ENCODE measurements at regions not wholly inside any gene's neighbourhood (a gene's known extent, or its start where the extent isn't known, plus 50 kb on each side); places are given as distances from the start of the nearest gene placed in this dataset.

- H3K27ac ChIP-seq, result no peak overlapping the region
- no peaks in the 10 kb centered on the region for H3K27me3 ChIP-seq
- H3K4me3 ChIP-seq, result no peak overlapping the region
- H3K36me3 ChIP-seq, result no peaks in the 10 kb centered on the region
- H3K4me1 ChIP-seq, result no peaks in the 10 kb centered on the region
- TF ChIP-seq POLR2AphosphoS5 (IDR thresholded peaks at IDR 0.05) (no peak), POLR2A (IDR thresholded peaks at IDR 0.05) (no peak), CTCF (IDR thresholded peaks at IDR 0.05) (no peak)
- H3K9me3 ChIP-seq, result no peaks in the 10 kb centered on the region
- DNase-seq (ENCODE audit: low spot score in 2 of 2), result no peak
- intact Hi-C loops (cut with DNase I; ENCODE audit: low total_unique reads), result no loop called here
Observed at GRCh38 chr5:98031926-98032325, 741.5 kb upstream of the RGMB start.

- H3K36me3 ChIP-seq, result no peaks in the 10 kb centered on the region
- no peak for TF ChIP-seq POLR2AphosphoS5 (IDR thresholded peaks at IDR 0.05)
- no peak for TF ChIP-seq POLR2A (IDR thresholded peaks at IDR 0.05)
- no peak for TF ChIP-seq CTCF (IDR thresholded peaks at IDR 0.05)
Observed at GRCh38 chr5:98041661-98042060, 731.8 kb upstream of the RGMB start.

GRCh38 chr5:98042521-98042920, 730.9 kb upstream of the RGMB start:
- Histone ChIP-seq H3K4me1 (no peaks in the 10 kb centered on the region), H3K27me3 (no peaks in the 10 kb centered on the region), H3K36me3 (no peaks in the 10 kb centered on the region), H3K27ac (no peak overlapping the region), H3K9me3 (no peaks in the 10 kb centered on the region), H3K4me3 (no peak overlapping the region)
- DNase-seq (ENCODE audit: low spot score in 2 of 2), result no peak
- intact Hi-C loops (cut with DNase I; ENCODE audit: low total_unique reads), result no loop called here
- no peak for TF ChIP-seq POLR2AphosphoS5 (IDR thresholded peaks at IDR 0.05)

More at GRCh38 chr5:98041661-98042060, 731.8 kb upstream of the RGMB start:
- intact Hi-C loops (cut with DNase I; ENCODE audit: low total_unique reads), result no loop called here
- no peak for DNase-seq (ENCODE audit: low spot score in 2 of 2)
- H3K9me3 ChIP-seq, result no peaks in the 10 kb centered on the region
- H3K4me3 ChIP-seq, result no peak overlapping the region
- H3K27ac ChIP-seq, result no peak overlapping the region
- H3K27me3 ChIP-seq, result no peaks in the 10 kb centered on the region
- H3K4me1 ChIP-seq, result no peaks in the 10 kb centered on the region

GRCh38 chr5:98042961-98043360, 730.5 kb upstream of the RGMB start:
- no peak for DNase-seq (ENCODE audit: low spot score in 2 of 2)
- Histone ChIP-seq H3K4me3 (no peak overlapping the region), H3K27ac (no peak overlapping the region), H3K9me3 (no peaks in the 10 kb centered on the region), H3K27me3 (no peaks in the 10 kb centered on the region), H3K4me1 (no peaks in the 10 kb centered on the region), H3K36me3 (no peaks in the 10 kb centered on the region)
- TF ChIP-seq POLR2A (IDR thresholded peaks at IDR 0.05), result no peak
- no peak for TF ChIP-seq POLR2AphosphoS5 (IDR thresholded peaks at IDR 0.05)
- TF ChIP-seq CTCF (IDR thresholded peaks at IDR 0.05), result no peak
- intact Hi-C loops (cut with DNase I; ENCODE audit: low total_unique reads), result no loop called here

GRCh38 chr5:98050583-98050982, 722.9 kb upstream of the RGMB start:
- no peak for TF ChIP-seq CTCF (IDR thresholded peaks at IDR 0.05)
- TF ChIP-seq POLR2AphosphoS5 (IDR thresholded peaks at IDR 0.05), result no peak
- no peak for TF ChIP-seq POLR2A (IDR thresholded peaks at IDR 0.05)
- H3K4me1 ChIP-seq, result no peaks in the 10 kb centered on the region
- intact Hi-C loops (cut with DNase I; ENCODE audit: low total_unique reads), result loop anchor here (2.0 kb wide), 1 partner anchor 56 kb away; no protein-coding TSS in a partner anchor
- H3K27ac ChIP-seq, result no peak overlapping the region
- no peak for DNase-seq (ENCODE audit: low spot score in 2 of 2)
- no peaks in the 10 kb centered on the region for H3K9me3 ChIP-seq
- no peak overlapping the region for H3K4me3 ChIP-seq
- H3K27me3 ChIP-seq, result no peaks in the 10 kb centered on the region
- H3K36me3 ChIP-seq, result no peaks in the 10 kb centered on the region

- no peak for TF ChIP-seq CTCF (IDR thresholded peaks at IDR 0.05)
- no peak for TF ChIP-seq POLR2AphosphoS5 (IDR thresholded peaks at IDR 0.05)
- no peak for TF ChIP-seq POLR2A (IDR thresholded peaks at IDR 0.05)
- Histone ChIP-seq H3K4me1 (no peaks in the 10 kb centered on the region), H3K27ac (no peak overlapping the region), H3K36me3 (no peaks in the 10 kb centered on the region), H3K4me3 (no peak overlapping the region), H3K27me3 (no peaks in the 10 kb centered on the region), H3K9me3 (no peaks in the 10 kb centered on the region)
- no peak for DNase-seq (ENCODE audit: low spot score in 2 of 2)
- intact Hi-C loops (cut with DNase I; ENCODE audit: low total_unique reads), result no loop called here
Observed at GRCh38 chr5:98053170-98053569, 720.3 kb upstream of the RGMB start.
